GM06990 (cell line): ENCODE measurements at regions not wholly inside any gene's neighbourhood (a gene's known extent, or its start where the extent isn't known, plus 50 kb on each side); places are given as distances from the start of the nearest gene placed in this dataset.

ENCODE experiments used
- DNase-seq: peaks from one replicate; pipeline ENCODE4 v3.0.0-alpha.2; 2011; ENCODE audit not compliant: insufficient read length; ENCODE audit errors: extremely low read depth
- H3K27me3 ChIP-seq: replicated peaks from 2 replicates; pipeline ENCODE4 v1.6.0; 2011; ENCODE audit warnings: low read length; ENCODE audit not compliant: control insufficient read depth, insufficient read depth
- H3K36me3 ChIP-seq: 2 replicates; pipeline ENCODE4 v1.5.1; 2011; ENCODE audit warnings: low read length; ENCODE audit not compliant: control insufficient read depth, insufficient read depth
- H3K4me3 ChIP-seq: replicated peaks from 2 replicates; pipeline ENCODE4 v1.5.1; 2011; ENCODE audit warnings: low read depth, mild to moderate bottlenecking, control low read depth, low read length
- TF ChIP-seq, protein P1 (sequence below): IDR thresholded peaks from 2 replicates; pipeline ENCODE4 v1.5.1; 2011; ENCODE audit warnings: low read length, control low read depth, mild to moderate bottlenecking, inconsistent platforms; ENCODE audit not compliant: insufficient read depth, poor library complexity, severe bottlenecking

DNA sequence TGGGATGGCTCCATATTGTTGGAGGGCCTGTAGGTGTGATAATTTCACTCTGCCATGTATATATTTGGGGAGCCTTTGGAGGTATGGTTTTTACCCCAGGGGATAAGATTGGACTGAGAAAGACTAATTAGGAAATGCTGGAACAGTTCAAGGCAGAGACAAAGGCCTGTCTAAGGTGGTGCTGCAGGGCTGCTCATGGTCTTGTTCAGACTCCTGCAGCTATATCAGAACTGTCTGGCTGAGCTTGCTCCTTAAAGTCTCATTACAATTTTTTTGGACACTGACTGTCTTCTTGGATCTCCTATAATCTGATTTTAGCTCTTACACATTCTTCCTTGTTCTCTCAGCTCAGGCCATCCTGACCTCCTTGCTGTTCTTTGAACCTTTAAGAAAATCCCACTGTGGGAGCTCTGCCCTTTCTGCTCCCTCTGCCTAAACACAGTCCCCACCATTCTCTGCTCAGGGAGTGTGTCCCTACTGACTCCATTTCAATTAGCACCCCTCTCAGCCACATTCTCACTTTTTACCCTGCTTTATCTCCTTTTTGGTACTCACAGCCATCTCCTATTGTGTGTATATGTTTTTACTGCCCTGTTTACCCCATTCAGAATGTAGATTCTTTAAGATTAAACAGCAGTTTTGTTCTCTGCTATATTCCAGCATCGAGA is 468.7 kb upstream of the FANCL start:
- Histone ChIP-seq H3K27me3 (no peaks in the 10 kb centered on the region), H3K4me3 (no peak overlapping the region), H3K36me3 (no peaks in the 10 kb centered on the region)
- TF ChIP-seq, protein P1, sequence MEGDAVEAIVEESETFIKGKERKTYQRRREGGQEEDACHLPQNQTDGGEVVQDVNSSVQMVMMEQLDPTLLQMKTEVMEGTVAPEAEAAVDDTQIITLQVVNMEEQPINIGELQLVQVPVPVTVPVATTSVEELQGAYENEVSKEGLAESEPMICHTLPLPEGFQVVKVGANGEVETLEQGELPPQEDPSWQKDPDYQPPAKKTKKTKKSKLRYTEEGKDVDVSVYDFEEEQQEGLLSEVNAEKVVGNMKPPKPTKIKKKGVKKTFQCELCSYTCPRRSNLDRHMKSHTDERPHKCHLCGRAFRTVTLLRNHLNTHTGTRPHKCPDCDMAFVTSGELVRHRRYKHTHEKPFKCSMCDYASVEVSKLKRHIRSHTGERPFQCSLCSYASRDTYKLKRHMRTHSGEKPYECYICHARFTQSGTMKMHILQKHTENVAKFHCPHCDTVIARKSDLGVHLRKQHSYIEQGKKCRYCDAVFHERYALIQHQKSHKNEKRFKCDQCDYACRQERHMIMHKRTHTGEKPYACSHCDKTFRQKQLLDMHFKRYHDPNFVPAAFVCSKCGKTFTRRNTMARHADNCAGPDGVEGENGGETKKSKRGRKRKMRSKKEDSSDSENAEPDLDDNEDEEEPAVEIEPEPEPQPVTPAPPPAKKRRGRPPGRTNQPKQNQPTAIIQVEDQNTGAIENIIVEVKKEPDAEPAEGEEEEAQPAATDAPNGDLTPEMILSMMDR = no peak
- DNase-seq = no peak

DNA sequence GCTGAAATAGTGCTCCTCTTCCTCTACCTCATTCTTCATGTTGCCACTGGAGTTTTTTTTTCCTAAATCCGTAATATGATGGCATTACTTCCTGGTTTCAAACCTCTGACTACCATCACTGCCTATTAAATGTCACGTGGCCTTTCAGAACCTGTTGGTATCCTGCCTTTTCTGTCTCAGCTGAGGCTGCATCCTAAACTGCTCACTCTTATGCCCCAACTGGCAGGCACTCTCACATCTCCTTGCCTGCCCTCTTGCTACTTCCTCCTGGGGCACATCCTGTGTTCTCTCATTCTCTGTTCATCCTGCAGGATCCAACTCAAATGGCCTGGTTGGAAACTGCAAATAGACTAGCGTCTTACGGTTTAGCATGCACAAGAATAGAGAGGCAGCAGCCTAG is 468.1 kb upstream of the FANCL start:
- no peaks in the 10 kb centered on the region for H3K36me3 ChIP-seq
- no peak overlapping the region for H3K4me3 ChIP-seq
- no peak for DNase-seq
- no peaks in the 10 kb centered on the region for H3K27me3 ChIP-seq
- TF ChIP-seq, protein P1 = no peak

DNA sequence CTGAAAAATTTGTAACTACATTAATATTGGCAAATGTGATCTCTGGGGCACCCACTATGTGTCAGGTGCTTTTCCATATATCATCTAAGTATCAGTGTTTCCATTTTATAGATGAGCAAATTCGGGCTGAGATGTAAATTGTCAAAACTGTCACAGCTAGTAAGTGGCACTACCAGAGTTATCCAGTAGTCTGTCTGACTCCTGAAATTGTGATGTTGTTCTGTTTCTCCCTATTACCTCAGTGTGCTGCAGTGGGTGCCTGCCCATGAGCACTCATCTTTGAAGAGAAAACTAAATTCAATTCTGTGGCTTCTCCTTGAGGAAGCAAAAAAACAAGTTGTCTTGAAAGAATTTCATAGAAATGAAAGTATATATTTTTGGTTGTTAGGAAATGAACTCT is 467.4 kb upstream of the FANCL start:
- Histone ChIP-seq H3K36me3 (no peaks in the 10 kb centered on the region), H3K27me3 (no peaks in the 10 kb centered on the region), H3K4me3 (no peak overlapping the region)
- DNase-seq = no peak
- TF ChIP-seq, protein P1 = no peak

DNA sequence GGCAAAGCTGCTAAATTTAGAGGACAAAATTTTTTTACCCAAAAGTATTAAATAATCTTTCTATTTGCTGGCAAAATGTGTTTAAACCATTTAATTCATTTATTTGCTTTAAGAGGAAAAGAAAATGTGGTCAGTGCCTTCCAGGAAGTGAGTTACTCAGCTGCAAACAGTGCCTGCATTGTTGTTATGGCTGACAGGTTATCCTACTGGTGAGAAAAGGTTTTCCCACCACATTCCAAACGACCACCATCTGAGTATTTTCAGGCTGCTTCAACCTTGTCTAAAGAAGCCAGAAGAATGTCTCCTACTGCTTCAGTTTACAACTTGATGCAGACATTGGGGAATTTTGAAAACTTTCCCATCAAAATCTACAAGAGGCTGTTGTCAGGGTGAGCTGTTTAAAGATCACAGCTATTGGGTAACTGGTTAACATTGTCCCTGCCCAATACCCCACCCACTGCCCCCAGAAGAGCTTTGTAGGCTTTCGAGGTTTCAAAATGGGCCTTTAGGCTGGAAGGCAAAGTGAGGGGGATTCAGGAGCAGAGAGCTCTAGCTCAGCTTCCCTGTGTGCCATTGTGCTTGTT is 461.3 kb upstream of the FANCL start:
- H3K27me3 ChIP-seq = no peaks in the 10 kb centered on the region
- no peaks in the 10 kb centered on the region for H3K36me3 ChIP-seq
- TF ChIP-seq, protein P1 = no peak
- no peak for DNase-seq
- no peak overlapping the region for H3K4me3 ChIP-seq

DNA sequence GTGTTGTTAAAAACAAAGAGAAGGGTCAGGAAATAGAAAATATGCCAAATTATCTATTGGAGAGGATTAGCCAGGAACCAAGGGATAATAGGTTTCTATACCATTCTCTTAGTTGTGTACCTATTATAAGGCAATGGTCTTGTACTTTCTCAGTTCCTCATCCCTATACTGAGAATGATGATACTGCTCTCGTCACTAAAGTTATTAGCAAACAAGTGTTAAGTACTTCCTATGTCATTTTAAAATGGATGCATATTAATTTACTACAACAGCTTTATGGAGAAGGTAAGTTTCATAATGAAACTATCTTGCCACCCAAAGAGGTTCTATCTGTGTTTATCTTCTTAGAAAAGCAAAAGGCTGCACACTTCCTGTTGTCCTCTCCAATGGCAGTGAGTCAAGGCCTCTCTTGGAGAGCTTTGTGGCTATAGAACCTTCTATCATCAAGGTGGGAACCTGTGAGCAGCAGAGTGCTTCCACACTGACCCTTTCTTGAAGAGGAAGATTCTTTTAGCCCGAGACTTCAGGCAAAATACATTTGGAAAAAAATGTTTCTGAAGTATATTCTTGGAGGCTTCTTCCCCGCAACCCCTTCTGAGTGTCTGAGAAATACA is 460.7 kb upstream of the FANCL start:
- Histone ChIP-seq H3K4me3 (no peak overlapping the region), H3K36me3 (no peaks in the 10 kb centered on the region), H3K27me3 (no peaks in the 10 kb centered on the region)
- peak; percentile 3 for DNase-seq
- TF ChIP-seq, protein P1 = no peak
